ENCODE measurements at regions not wholly inside any gene's neighbourhood (a gene's known extent, or its start where the extent isn't known, plus 50 kb on each side); places are given as distances from the start of the nearest gene placed in this dataset.

- FAIRE-seq, result peak; percentile 85
- DNase-seq (ENCODE audit: extremely low spot score, insufficient read length, low read depth), result no peak
These were observed 71.1 kb upstream of the ERRFI1 start for GRCh38 chr1:8097077-8097799.

DNA sequence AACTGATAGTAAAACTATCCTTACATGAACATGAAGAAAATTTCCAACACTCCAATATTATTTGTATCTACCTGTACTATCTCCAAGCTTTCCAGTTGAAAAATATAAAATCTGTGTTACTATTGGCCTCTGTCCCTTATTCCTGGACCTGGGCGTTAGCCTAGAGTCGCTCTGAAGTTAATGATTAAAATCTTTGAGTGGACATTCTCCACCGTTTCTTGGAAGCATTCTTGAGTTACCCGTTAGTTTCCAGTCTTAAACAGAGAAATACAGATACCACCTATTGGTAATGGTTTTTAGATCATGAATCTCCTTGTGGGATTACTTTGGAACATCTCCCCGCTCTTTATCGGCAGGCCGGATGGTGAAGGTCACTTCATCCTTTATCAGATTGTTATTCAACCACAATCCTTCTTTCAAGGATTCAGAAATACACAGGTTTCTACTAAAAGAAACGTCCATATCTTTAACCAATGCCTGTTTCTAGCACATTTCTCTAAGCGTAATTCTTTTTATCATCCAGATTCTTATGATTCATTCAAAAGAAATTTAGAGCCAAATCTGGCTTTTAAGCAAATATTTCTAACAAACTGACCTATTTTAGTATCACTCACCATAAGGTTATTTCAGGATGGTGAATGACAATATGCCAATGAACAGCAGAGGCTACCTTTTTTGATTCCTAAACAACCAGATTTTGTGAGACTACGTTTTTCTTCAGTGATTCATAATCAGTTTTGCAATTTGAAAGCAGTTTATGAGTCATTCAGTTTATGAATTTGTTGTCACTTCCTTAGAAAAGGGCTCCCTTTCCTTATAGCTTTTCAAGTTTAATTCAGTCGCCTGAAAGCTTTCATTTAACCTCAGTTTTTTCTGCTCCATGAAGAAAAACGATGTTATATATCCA, 70.2 kb upstream of the ERRFI1 start:
- DNase-seq (ENCODE audit: extremely low spot score, insufficient read length, low read depth) (no peak), FAIRE-seq (no peak)

DNA sequence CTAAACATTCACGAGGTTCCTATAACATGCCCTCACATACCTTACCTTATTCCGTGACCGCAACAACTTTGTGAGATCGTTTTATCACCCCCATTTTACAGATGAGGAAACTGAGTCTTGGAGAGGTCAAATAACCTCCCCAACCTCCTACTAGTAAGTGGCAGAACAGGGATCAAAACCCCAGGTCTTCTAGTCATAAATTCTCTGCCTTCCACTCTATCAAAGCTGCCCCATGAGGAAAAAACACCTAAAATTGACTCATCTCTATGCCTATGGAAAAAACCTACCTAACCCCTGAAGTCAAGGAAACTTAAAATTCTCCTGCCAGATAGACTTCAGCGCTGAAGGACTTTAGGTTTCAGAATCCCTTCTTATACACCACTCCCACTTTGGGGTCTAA, 69.5 kb upstream of the ERRFI1 start:
- no peak for FAIRE-seq
- no peak for DNase-seq (ENCODE audit: extremely low spot score, insufficient read length, low read depth)

- no peak for FAIRE-seq
These were observed 68.6 kb upstream of the ERRFI1 start for GRCh38 chr1:8094481-8095241.

GRCh38 chr1:8093221-8093980, 67.3 kb upstream of the ERRFI1 start:
- DNase-seq (ENCODE audit: extremely low spot score, insufficient read length, low read depth) (no peak), FAIRE-seq (no peak)

More at GRCh38 chr1:8094481-8095241, 68.6 kb upstream of the ERRFI1 start:
- no peak for DNase-seq (ENCODE audit: extremely low spot score, insufficient read length, low read depth)

DNA sequence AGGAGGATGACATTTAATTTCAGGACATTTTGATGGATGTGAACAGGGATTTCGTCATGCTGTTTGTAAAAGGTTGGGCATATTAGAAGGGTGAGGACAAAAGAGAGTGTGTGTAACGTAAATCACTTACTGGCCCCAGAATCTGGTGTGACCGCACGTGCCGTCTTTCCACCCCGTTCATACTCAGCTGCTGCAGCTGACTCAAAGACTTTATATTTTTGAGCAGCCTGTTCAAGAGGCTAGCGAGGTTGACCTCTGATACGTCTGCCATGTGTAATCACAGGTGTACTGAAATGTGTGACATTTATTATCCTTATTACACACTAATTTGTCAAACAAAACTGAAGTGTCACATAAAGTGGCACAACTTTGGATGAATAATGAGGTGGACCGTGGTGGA, 66.5 kb upstream of the ERRFI1 start:
- no peak for DNase-seq (ENCODE audit: extremely low spot score, insufficient read length, low read depth)
- FAIRE-seq, result no peak

- DNase-seq (ENCODE audit: extremely low spot score, insufficient read length, low read depth) (no peak), FAIRE-seq (no peak)
These were observed 65.6 kb upstream of the ERRFI1 start for GRCh38 chr1:8091691-8092090.

GRCh38 chr1:8090241-8090702, 64.2 kb upstream of the ERRFI1 start:
- FAIRE-seq (no peak), DNase-seq (ENCODE audit: extremely low spot score, insufficient read length, low read depth) (no peak)

DNA sequence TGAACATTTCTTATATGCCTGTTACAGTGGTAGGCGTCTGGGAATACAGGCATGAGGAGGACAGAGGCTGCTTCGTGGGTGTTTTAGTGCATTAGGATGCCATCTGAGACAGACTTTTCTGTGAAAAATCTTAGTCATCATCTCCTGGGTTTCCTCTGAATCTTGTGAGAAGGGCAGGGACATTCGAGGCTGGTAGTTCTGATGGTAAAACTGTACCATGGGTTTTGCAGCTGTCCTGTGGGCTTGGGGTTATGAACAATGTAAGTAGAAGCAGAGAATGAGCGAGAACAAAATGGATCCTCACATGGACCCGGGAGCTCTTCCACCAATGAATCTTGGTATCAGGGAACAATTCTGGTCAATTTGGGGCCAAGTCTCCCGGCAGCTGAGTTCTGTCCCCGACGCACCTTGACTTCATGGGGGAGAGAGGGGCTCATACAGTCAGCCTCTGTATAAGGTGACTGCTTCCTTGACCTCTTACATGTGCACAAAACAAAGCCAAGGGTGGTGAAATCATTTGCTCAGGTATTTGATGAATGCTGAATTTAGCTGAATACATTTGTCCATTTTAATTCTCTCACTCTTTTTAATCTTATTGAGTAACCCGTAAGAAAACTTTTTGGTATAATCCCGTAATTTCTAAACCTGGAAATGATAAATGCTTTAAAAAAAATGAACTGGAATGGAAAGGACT, 63.6 kb upstream of the ERRFI1 start:
- DNase-seq (ENCODE audit: extremely low spot score, insufficient read length, low read depth) (no peak), FAIRE-seq (no peak)

GRCh38 chr1:8086055-8086454, 59.9 kb upstream of the ERRFI1 start:
- DNase-seq (ENCODE audit: extremely low spot score, insufficient read length, low read depth) (no peak), FAIRE-seq (no peak)

GRCh38 chr1:8084913-8085312, 58.8 kb upstream of the ERRFI1 start:
- DNase-seq (ENCODE audit: extremely low spot score, insufficient read length, low read depth) (no peak), FAIRE-seq (no peak)

DNA sequence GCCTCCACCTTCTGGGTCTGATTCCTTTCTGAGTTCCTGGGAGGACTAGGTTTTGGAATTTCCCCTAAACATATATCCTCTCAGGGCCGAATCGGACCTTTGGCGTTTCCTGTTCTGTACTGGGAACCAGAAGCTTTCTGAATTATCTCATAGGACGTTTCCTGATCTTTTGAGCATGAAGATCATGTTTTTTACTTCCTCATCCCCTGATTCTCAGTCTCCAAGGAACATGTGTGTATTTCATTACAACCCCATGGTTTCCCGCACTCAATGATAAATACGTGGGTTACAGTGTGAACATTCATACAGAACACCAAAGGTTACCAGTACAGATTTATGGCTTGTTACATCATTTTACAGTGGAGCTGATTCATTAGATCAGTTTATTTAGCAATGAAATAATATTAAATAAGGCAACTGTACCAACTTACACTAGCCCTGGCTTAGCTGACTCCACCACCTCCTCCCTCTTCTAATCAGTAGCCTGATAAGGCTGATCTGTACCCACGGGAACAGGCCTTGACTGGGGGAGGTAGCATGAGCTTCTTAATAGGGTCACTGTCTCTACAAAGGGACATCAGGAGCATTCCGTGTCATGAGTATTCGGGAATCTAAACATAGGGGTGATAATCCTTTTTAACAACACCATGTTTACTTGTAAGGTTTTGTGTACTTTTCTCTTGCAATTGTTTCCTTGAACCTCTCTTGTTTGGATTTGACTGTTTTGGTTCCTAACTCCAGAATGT, 57.8 kb upstream of the ERRFI1 start:
- DNase-seq (ENCODE audit: extremely low spot score, insufficient read length, low read depth) (no peak), FAIRE-seq (no peak)

- DNase-seq (ENCODE audit: extremely low spot score, insufficient read length, low read depth), result no peak
- FAIRE-seq, result no peak
These were observed 56.8 kb upstream of the ERRFI1 start for GRCh38 chr1:8082945-8083344.

DNA sequence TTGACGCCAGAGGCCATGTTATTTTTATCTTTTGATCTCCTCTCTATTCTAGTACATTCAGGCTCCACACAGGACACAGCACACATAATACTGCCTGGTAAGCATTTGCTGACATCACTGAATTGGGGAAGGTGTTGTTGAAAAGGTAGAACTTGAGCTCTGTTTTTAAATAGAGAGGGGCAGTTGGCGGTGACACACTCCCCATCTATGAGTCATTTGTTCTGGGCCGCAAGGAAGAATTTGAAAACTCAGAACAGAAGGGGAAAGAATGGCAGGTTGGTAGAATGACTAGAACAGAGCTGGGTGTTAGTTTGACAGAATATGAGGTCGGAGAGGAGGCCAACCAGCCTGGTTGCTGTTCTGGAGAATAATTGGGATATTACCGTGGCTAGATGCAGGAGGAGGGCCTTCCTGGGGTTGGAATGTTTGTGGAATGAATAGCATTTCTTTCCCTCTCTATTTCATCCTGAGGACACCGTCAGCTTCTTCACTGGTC, 52.1 kb upstream of the ERRFI1 start:
- DNase-seq (ENCODE audit: extremely low spot score, insufficient read length, low read depth) (no peak), FAIRE-seq (no peak)

- DNase-seq (ENCODE audit: extremely low spot score, insufficient read length, low read depth) (no peak), FAIRE-seq (no peak)
These were observed 51.5 kb upstream of the ERRFI1 start for GRCh38 chr1:8077602-8078001.

GRCh38 chr1:8077120-8077573, 51.0 kb upstream of the ERRFI1 start:
- no peak for DNase-seq (ENCODE audit: extremely low spot score, insufficient read length, low read depth)
- no peak for FAIRE-seq

- FAIRE-seq (no peak), DNase-seq (ENCODE audit: extremely low spot score, insufficient read length, low read depth) (no peak)
These were observed 50.1 kb upstream of the ERRFI1 start for GRCh38 chr1:8076176-8076575.

Measured in GM18507 (cell line).